ENCODE measurements at regions not wholly inside any gene's neighbourhood (a gene's known extent, or its start where the extent isn't known, plus 50 kb on each side); places are given as distances from the start of the nearest gene placed in this dataset.
"Not testable (repeated sequence)": the region's sequence is repeated elsewhere in the genome, so short reads cannot be mapped to it uniquely, and the experiment has no call there.

DNA sequence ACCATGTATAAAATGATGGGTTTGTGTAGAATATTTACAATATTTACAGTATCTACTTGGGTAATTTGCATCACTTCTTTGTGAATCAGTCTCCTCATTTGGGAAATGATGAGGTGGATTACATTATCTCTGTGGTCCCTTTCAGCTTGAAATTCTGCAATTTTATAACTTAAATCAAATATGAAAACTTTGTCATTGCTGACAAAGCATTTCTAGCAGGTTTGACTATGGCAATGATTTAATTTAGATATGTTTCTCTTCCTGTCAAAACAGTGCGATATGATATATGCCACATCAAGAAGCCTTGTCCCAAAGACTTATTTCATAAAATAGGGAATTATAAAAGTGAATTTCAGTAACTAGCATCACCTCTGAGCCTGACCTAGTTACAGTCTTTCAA, 315.8 kb upstream of the MEIS2 start:
- DNase-seq (ENCODE audit: low read depth) = no peak

DNA sequence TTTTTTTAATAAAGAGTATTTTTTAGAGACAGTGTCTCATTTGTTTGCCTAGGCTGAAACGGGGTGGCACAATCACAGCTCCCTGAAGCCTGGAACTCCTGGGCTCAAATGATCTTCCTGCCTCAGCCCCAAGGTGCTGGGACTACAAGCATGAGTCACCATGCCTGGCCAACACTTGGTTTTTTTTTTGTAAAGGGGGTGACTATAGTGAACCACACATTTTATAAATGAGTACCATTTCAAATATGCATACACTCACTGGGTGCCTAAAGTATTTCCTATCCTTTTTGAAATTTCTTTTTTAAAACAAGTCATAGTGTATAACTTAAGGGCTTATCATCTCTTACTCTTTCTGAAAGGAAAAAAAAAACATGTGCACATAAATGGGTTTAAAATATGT, 325.2 kb upstream of the MEIS2 start:
- DNase-seq (ENCODE audit: low read depth) = no peak

DNA sequence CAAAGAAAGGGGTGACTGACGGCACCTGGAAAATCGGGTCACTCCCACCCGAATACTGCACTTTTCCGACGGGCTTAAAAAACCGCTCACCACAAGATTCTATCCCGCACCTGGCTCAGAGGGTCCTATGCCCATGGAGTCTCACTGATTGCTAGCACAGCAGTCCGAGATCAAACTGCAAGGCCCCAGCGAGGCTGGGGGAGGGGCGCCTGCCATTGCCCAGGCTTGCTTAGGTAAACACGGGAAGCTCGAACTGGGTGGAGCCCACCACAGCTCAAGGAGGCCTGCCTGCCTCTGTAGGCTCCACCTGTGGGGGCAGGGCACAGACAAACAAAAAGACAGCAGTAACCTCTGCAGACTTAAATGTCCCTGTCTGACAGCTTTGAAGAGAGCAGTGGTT, 327.0 kb upstream of the MEIS2 start:
- not testable (repeated sequence) for DNase-seq (ENCODE audit: low read depth)

DNA sequence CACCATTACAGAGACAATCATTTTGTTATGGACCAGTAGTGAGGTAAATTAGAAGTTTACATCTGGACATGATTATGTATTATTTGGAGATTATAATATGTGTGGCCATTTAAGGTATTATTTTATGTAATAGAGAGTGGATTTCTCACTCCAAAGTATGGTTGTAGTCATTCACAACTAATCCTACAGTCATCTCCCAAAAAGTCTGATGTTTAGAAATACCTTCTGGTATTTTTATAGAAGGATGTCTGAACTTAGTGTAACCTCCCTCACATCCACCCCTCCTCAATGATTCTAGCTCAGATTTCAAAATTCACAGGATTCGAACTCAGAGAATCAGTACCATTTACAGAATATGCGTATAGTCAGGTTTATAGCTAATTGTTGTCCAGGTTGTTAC, 346.6 kb upstream of the MEIS2 start:
- no peak for DNase-seq (ENCODE audit: low read depth)

DNA sequence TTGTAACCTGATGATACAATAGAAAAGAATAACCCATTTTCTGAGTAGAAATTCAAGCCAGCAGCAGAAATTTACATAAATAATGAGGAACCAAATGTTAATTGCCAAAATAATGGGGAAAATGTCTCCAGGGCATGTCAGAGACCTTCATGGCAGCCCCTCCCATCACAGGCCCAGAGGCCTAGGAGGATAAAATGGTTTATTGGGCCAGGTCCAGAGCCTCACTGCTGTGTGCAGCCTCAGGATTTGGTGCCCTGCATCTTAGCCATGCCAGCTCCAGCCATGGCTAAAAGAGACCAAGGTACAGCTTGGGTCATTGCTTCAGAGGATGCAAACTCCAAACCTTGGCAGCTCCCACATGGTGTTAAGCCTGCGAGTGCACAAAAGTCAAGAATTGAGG, 352.1 kb upstream of the MEIS2 start:
- DNase-seq (ENCODE audit: low read depth) = no peak

DNA sequence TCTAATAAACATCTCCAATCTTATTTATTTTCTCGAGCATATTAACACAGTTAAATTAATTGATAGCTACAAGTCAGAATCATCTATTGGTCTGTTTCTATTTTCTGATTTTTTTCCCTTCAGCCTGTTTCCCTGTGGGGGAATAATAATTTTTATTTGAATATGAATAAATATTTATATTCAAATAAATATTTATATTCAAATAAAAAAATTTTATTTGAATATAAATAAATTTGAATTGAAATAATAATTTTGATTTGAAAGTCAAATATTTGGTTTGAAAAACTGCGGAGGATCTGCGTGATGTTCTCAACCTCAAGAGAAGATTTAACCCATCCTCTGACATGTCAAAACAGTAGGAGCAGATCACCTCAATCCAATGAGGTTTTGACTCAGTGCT, 380.1 kb upstream of the MEIS2 start:
- no peak for DNase-seq (ENCODE audit: low read depth)

DNA sequence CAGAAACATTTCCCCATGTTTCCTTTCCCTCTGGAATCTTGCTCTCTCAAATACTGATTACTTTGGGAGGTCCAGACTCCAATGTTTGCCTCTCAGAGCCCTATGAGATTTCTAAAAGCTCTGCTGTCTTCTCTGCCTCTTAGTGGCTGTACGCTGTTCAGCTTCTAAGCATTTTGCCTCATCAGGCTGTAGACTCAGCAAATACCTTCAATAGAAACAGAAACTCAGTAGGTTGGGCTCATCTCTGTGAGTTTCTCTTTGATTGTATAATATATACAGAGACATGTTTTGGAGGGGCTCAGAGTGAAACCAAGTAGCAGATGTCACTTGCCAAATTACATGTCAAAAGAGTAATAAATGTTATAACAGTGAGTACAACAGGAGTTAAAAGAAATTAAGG, 380.8 kb upstream of the MEIS2 start:
- no peak for DNase-seq (ENCODE audit: low read depth)

DNA sequence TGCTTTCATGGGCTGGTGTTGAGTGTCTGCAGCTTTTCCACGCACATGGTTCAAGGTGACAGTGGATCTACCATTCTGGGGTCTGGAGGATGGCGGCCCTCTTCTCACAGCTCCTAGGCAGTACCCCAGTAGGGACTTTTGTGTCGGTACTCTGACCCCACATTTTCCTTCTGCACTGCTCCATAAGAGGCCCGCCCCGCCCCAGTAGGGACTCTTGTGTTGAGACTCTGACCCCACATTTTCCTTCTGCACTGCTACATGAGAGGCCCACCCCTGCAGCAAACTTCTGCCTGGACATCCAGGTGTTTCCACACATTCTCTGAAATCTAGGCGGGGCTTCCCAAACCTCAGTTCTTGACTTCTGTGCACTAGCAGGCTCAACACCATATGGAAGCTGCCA, 383.4 kb upstream of the MEIS2 start:
- DNase-seq (ENCODE audit: low read depth) = no peak

DNA sequence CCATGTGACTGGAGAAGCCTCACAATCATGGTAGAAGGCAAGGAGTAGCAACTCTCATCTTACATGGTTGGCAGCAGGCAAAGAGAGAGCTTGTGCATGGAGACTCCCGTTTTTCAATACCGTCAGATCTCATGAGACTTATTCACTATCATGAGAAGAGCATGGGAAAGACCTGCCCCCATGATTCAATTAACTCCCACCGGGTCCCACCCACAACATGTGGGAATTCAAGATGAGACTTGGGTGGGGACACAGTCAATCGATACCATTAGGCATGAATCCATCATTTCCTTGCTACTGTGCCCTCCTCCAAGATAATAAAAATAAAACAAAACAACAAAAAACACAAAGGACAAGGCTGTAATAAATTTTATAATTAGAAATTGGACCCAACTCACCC, 384.7 kb upstream of the MEIS2 start:
- no peak for DNase-seq (ENCODE audit: low read depth)

DNA sequence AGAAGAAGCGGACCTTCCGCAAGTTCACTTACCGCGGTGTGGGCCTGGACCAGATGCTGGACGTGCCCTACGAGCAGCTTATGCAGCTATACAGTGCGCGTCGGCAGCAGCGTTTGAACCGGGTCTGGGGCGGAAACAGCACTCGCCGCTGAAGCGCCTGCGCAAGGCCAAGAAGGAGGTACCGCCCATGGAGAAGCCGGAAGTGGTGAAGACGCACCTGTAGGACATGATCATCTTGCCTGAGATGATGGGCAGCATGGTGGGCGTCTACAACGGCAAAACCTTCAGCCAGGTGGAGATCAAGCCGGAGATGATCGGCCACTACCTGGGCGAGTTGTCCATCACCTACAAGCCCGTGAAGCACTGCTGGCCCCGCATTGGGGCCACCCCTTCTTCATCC, 390.4 kb upstream of the MEIS2 start:
- DNase-seq (ENCODE audit: low read depth) = no peak

DNA sequence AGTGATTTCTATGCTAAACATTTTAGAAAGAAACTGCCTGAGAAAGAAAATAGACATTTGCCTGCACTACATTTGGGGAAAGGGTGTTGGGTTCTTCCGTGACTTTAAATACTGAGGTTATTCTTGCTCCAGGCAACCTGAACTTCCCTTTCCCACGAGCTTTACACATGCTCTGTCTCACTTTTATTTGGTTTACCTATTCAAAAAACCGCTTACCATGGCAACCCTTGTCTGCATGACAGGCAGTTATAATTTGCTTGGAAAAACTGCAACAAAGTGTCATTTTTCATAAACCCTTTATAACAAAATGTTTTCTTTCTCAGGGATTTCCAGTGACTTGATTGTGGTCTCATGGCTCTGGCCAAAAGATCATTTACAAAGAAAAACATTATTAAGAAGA, 416.3 kb upstream of the MEIS2 start:
- no peak for DNase-seq (ENCODE audit: low read depth)

DNA sequence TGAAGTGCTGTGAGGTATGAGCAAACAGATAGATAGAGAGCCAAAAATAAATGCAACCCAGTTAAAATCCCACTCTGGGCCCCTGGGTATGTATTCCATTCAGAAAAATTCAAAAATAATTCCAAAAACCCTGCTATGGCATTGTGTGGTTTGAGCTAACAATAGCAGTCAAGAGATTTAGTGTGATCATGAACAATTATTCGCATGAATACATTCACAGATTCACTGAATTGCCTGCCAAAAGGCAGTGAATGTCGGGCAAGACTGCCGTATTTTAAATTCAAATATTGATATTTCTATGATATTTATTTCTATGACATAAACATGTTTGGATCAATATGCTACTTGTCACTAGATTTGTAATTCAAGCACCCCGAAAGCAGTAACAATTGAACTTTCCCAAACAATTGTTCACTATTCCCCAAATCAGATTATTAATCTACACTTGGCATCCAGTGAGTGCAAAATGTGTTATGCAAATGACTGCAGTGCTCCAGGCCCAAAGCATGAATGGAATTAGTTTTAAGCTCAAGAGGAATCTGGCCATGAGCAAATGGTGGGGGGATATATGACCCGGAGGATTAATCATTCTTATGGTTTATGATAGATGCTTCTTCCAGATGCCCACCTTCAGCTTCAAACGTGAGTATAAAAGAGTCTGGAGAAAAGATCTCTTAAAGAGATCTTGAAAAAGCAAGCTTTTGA, 417.0 kb upstream of the MEIS2 start:
- DNase-seq (ENCODE audit: low read depth) = no peak

DNA sequence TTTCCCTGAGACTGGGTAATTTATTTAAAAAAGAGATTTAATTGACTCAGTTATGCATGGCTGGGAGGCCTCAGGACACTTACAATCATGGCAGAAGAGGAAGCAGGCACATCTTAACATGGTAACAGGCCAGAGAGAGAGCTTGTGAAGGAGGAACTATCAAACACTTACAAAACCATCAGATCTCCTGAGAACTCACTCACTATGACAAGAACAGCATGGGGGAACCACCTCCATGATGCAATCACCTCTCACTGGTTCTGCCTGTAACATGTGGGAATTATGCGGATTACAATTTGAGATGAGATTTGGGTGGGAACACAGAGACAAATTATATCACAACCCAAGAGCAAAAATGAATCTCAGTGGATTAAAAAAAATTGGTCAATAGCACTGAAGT, 416.0 kb upstream of the TMCO5A start:
- DNase-seq (ENCODE audit: low read depth) = no peak

DNA sequence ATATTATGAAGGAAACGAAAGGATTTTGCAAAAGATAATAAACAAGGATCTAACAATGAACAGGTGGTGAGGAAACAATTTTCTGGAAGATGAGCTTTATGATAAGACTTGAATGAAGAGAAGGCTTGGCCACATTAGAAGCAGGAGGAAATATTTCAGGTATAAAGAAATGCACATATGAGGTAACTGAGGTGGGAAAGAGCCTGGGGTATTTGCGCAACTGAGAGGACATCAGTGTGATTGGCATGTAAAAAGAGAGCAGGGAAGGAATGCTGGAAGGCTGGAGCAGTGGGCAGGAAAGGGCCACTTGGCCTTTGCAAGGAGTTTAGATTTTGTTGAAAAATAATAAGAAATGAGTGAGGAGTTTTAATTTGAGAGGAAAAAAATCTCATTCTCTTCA, 414.4 kb upstream of the TMCO5A start:
- no peak for DNase-seq (ENCODE audit: low read depth)

DNA sequence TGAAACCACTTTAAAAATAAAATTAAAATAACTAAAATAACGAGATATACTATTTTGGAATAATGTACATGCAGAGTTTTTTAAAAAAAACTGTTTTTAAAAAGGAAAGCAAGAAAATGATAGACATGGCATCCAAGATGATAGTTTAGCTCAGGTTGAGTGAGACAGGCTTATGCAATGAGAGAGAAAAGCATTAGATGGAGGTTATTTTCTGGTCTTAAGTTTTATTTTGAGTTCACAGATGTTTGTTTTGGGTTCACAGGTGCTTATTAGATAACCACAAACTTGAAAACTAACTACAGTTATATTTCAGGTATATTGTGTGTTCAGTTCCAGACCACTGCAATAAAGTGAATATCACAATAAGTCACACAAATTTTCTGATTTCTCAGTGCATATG, 413.6 kb upstream of the TMCO5A start:
- no peak for DNase-seq (ENCODE audit: low read depth)

DNA sequence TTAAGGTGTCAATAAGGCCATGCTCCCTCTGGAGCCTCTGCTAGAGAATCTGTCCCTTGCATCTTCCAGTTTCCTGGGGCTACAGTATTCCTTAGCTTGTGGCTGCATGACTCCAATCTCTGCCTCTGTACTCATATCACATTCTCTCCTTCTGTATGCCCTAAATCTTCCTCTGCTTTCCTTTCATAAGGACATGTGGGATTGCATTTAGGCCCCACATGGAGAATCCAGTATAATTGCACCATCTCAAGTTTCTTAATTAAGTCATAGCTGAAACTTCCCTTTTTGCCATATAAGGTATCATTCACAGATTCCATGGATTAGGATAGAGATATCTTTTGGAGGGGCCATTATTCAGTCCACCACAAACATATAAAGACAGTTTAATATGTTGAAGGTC, 409.8 kb upstream of the TMCO5A start:
- DNase-seq (ENCODE audit: low read depth) = no peak

DNA sequence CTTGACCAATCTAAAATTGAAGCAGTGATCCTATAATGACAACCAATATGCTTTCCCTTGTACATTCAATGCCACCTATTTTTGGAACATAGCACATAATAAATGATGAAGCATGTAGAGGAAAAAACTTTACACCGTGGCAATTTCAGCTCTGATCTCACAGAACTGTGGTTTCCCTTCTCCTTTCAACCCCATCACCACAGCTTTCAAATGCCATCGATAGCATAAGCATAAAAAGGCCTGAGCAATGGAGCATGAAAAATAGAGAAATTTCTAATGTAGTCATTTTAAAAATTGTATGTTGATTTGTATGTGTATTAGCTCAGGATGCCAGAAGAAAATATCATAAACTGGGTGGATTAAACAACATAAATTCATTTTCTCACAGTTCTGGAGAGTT, 406.0 kb upstream of the TMCO5A start:
- DNase-seq (ENCODE audit: low read depth) = no peak

DNA sequence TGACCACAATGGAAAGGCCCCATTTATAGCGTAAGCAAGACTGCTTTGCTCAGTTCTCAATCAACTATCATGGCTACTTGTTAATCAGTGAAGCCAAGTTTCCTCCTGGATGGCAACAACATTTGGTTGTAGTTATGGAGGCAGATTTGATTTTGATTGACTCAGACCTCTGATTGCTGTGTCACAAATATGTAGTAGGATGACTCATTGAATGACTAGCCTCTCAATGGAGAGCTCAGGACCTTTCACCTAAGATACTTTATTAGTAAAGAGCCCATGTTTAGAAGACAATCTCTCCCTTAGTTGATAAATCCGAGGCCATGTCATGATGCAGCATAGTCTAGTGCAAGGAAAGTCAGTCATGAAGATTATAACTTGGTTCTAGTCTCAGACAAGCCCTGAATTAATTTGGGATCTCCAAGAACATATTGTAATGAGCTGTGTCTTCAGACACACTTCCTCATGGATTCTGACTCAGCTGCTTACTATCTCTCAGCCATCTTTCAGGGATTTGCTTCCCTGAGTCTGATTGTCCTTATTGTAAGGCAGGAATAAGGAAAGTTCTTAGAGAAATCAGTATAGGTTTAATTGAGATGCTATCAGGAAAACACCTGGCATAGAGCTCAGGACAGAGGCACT, 397.4 kb upstream of the TMCO5A start:
- no peak for DNase-seq (ENCODE audit: low read depth)

DNA sequence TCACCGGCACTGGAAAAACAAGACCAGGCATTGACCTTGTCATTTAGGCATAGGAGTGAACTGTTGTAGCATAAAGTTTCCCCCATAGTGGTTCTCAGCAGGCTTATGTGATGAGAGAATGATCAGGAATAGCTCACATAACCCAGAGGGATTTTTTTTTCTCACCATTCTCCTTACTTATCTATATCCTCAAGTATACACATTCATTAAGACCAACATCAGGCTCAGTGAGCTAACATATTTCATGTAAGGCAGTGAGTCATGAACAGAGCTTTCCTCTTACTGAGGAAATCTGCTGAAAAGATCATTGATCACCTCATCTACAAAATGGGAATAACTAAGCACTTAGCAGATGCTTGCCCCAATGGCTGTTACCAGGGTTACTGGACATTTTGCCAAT, 396.6 kb upstream of the TMCO5A start:
- no peak for DNase-seq (ENCODE audit: low read depth)

DNA sequence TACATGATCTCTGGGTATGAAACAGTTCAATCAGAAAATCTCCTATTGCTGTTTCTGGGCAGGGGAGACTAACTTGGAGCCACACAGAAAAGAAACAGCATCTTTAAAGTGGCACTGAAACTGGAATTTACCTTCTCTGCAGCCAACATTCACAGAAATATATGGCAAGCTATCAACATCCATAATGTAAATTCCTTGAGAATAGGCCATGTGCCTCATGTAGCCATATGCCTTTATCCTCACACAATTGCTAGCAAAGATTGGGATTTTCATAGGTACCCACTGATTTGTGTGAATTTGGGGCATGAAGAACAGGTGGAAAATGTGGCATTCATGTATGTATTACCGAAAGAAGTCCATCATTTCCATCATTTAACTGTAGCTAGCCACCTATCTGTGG, 386.3 kb upstream of the TMCO5A start:
- DNase-seq (ENCODE audit: low read depth) = no peak

DNA sequence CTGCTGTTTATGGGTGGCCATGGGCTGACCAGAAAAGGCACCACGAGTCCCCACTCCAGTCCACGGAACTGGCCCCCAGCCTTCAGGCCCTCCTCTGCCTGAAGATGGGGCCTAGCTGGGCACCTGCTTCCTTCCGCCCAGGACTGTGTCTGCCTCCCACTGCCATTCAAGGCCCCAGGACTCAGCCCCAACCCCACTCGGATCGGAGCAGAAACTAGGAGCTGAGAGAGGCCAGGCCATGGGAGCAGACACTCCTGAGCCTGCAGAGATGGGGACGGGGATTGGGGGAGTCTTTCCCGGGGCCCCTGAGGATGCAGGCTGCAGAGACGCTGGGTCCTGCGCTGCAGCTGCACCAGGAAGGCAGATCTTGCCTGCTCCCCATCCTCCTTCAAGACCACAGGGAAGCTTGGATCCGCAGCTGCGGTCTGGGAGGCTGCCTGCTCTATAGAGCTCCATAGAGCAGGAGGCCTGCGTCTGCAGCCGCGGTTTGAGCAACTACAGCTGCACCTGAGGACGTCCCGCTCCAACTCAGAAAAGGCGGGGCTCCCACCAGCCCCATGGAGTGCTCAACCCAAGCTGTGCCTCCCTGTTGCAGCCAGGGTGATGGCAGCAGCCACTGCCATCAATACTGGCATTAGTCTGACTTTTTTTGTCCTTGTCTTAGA, 383.9 kb upstream of the TMCO5A start:
- DNase-seq (ENCODE audit: low read depth) = no peak

DNA sequence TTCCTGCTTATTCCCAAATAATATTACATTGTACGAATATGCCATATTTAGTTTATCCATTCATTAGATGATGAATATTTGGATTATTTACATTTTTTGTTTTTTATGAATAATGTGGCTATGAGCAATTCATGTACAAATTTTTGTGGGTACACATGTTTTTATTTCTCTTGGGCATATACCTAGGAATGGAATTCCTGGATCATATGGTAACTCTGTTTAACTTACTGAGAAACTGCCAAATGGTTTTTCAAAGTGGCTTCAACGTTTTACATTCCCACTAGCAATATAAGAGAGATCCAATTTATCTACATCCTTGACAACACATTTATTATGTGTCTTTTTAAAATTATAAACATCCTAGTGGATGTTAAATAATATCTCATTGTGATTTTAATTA, 362.0 kb upstream of the TMCO5A start:
- DNase-seq (ENCODE audit: low read depth) = no peak

DNA sequence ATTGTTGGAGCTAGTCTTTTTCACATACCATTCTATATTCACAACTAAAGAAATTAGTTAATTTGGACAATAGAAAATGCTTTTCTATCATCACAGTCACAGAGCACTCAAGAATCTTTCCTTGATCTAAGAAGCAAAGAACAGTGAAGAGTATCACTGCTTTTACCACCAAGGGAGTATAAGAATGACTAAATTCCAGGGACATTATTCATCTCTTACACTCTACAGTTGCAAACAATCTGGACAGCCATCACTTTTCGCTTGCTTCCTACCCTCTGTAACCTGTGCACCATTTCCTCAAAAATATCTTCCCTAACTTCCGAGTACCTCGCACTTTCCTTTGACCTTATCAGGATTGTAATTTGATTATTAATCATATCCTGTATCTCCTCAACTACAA, 359.5 kb upstream of the TMCO5A start:
- no peak for DNase-seq (ENCODE audit: low read depth)

DNA sequence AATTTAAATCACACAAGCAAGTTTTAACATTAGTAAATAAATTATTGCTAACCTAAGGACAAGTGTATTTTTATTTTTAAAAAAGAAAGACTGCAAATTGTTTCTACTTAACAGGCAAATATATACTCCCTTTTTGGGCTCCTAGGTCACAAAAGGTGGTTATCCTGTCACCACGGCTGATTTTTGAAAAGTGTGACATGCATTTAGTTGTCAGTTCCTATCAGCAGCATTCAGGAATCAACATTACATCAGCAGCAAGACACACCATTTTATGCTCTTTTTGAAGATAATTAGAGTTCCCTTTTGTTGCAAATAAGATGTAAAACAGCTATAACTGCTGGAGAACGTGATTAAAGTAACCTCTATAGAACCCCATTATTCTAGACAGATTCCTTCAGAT, 357.5 kb upstream of the TMCO5A start:
- DNase-seq (ENCODE audit: low read depth) = no peak
